WI38 (cell line): ENCODE measurements at regions not wholly inside any gene's neighbourhood (a gene's known extent, or its start where the extent isn't known, plus 50 kb on each side); places are given as distances from the start of the nearest gene placed in this dataset.

Source experiments
- H3K4me3 ChIP-seq: 2 replicates; pipeline ENCODE4 v1.5.1; 2011; ENCODE audit warnings: low read depth, mild to moderate bottlenecking, control low read depth, low read length
- CTCF ChIP-seq: IDR thresholded peaks from 2 replicates; pipeline ENCODE4 v1.5.1; 2012; ENCODE audit warnings: low read depth, mild to moderate bottlenecking, control low read depth, low read length

DNA sequence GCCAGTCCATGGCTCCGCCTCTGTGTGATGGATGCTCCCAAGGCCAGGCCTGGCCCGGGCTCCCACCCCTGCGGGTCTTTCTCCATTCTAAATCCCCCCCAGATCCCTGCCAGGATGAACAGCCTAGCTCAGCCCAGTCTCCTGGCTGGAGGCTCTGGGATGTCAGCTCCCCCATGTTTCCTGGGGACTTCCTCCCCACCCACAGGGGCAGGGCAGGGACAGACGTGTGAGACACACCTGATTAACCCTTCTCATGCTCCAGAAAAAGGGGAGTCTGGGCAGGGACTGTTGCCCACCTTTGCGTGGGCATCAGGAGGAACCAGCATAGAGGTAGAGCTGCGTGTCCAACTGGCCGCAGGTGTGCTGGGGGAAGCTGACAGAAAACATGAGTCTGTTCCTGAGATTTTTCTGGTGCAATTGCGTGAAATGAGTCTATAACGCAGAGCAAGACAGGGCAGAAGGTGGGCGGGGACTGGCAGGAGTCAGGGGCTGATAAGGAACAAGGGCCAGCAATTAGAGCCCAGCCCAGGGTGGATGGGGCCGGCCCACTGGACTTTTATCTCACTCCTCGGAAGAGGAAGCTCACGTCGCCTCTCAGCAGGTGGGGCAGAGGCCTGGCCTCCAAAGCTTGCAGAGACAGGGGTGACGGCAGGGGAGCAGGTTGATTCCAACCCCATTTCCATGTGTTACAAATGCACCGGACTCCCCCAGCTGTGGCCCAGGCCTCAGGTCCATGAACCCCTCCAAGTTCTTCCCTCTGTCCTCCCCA is 238.2 kb downstream of the RBFOX3 start:
- no peak for TF ChIP-seq CTCF
- no peak overlapping the region for H3K4me3 ChIP-seq

- H3K4me3 ChIP-seq = no peak overlapping the region
- TF ChIP-seq CTCF = no peak
Observed at GRCh38 chr17:79371984-79372383, 238.9 kb downstream of the RBFOX3 start.

DNA sequence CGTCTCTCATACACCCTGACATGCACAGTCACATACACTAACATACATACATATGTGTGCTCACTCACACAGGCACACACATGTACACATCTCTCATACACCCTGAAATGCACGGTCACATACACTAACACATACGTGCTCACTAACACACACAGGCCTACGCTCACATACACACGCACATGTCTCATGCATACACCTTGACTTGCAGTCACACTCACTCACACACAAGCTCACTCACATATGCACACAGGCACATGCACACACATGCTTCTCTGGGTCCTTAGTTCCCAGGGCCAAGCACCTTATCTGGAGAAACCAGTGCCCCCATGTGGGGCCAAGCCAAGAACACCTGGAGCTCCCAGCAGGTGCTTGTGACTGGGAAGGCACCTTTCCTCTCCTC is 240.3 kb downstream of the RBFOX3 start:
- no peak overlapping the region for H3K4me3 ChIP-seq
- TF ChIP-seq CTCF = no peak

GRCh38 chr17:79370126-79370525 is 240.7 kb downstream of the RBFOX3 start:
- H3K4me3 ChIP-seq = no peak overlapping the region
- TF ChIP-seq CTCF = no peak

- H3K4me3 ChIP-seq = no peak overlapping the region
- no peak for TF ChIP-seq CTCF
Observed at GRCh38 chr17:79369532-79369931, 241.3 kb downstream of the RBFOX3 start.

- no peak overlapping the region for H3K4me3 ChIP-seq
- TF ChIP-seq CTCF = no peak
Observed at GRCh38 chr17:79369001-79369400, 241.8 kb downstream of the RBFOX3 start.

- no peak overlapping the region for H3K4me3 ChIP-seq
- TF ChIP-seq CTCF = no peak
Observed at GRCh38 chr17:79368521-79368920, 242.3 kb downstream of the RBFOX3 start.
